RWPE2 (cell line): ENCODE measurements at regions not wholly inside any gene's neighbourhood (a gene's known extent, or its start where the extent isn't known, plus 50 kb on each side); places are given as distances from the start of the nearest gene placed in this dataset.

Experiments used
- ATAC-seq: fragments of 200-7000 bp; cut with Tn5 transposase; 3 replicates; pipeline ENCODE4 v1.9.1; 2021; ENCODE audit warnings: low read depth
- DNase-seq: peaks from one replicate; pipeline ENCODE4 v3.0.0-alpha.2; 2020; ENCODE audit warnings: low spot score
- H3K27ac ChIP-seq: fragments of 450-650 bp; 2 replicates; pipeline ENCODE4 v1.5.1; 2017; ENCODE audit warnings: mild to moderate bottlenecking; ENCODE audit not compliant: poor library complexity, severe bottlenecking
- H3K27me3 ChIP-seq: fragments of 250-450 bp; sonication (Bioruptor Pico); 2 replicates; pipeline ENCODE4 v1.5.1; 2021; ENCODE audit warnings: mild to moderate bottlenecking, moderate library complexity; ENCODE audit not compliant: insufficient read depth, poor library complexity, severe bottlenecking
- H3K36me3 ChIP-seq: fragments of 250-450 bp; sonication (Bioruptor Pico); 2 replicates; pipeline ENCODE4 v1.5.1; 2020; ENCODE audit warnings: low read depth, mild to moderate bottlenecking, moderate library complexity
- H3K4me1 ChIP-seq: fragments of 250-450 bp; sonication (Bioruptor Pico); 2 replicates; pipeline ENCODE4 v1.5.1; 2021; ENCODE audit warnings: mild to moderate bottlenecking, moderate library complexity; ENCODE audit not compliant: insufficient read depth, poor library complexity, severe bottlenecking
- H3K4me3 ChIP-seq: fragments of 250-450 bp; sonication (Bioruptor Pico); 2 replicates; pipeline ENCODE4 v1.5.1; 2021; ENCODE audit warnings: mild to moderate bottlenecking, moderate library complexity; ENCODE audit not compliant: severe bottlenecking
- H3K9me3 ChIP-seq: fragments of 250-450 bp; sonication (Bioruptor Pico); 2 replicates; pipeline ENCODE4 v1.5.1; 2021; ENCODE audit warnings: mild to moderate bottlenecking, moderate library complexity; ENCODE audit not compliant: severe bottlenecking
- TF ChIP-seq, protein P1 (sequence below): fragments of 450-650 bp; IDR thresholded peaks from one replicate; pipeline ENCODE4 v1.5.1; 2017; ENCODE audit warnings: mild to moderate bottlenecking, moderate library complexity; ENCODE audit not compliant: poor library complexity, severe bottlenecking

DNA sequence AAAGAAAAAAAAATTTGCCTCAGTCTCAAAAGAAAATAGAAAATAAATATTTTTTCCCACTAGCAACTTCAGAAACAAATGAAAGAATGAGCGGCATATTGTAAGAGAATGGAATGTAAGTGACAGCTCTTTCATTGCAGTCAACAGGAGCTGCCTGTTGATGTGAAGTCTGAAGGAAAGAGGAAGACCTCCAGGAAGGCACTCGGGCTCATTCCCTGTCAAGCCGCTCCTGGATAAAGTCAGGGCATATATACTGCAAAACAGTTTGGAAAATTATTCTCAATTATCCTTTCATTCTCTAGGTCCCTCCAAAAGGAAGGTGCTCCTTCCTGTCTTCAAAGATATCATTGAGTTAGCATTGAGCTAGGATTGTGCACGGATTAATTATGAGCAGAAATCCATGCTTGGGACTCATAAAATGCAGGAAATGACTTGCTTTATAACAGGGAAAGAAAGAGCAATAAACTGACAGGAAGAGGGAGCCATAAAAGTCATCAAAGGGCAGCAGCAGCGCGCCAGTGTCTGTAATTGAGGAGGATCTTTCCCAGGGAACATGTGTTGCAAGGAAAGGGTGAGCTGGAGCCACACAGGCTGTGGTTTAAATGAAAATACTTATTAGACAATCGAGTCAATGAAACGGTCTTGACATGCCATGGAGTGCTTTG lies 218.2 kb downstream of the C6orf118 start:
- no peaks in the 10 kb centered on the region for H3K9me3 ChIP-seq
- no peaks in the 10 kb centered on the region for H3K36me3 ChIP-seq
- DNase-seq (no peak), ATAC-seq (no peak)
- H3K27ac ChIP-seq, result no peak overlapping the region
- H3K4me1 ChIP-seq, result no peaks in the 10 kb centered on the region
- TF ChIP-seq, protein P1, sequence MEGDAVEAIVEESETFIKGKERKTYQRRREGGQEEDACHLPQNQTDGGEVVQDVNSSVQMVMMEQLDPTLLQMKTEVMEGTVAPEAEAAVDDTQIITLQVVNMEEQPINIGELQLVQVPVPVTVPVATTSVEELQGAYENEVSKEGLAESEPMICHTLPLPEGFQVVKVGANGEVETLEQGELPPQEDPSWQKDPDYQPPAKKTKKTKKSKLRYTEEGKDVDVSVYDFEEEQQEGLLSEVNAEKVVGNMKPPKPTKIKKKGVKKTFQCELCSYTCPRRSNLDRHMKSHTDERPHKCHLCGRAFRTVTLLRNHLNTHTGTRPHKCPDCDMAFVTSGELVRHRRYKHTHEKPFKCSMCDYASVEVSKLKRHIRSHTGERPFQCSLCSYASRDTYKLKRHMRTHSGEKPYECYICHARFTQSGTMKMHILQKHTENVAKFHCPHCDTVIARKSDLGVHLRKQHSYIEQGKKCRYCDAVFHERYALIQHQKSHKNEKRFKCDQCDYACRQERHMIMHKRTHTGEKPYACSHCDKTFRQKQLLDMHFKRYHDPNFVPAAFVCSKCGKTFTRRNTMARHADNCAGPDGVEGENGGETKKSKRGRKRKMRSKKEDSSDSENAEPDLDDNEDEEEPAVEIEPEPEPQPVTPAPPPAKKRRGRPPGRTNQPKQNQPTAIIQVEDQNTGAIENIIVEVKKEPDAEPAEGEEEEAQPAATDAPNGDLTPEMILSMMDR, result no peak
- no peak overlapping the region for H3K4me3 ChIP-seq
- no peaks in the 10 kb centered on the region for H3K27me3 ChIP-seq

DNA sequence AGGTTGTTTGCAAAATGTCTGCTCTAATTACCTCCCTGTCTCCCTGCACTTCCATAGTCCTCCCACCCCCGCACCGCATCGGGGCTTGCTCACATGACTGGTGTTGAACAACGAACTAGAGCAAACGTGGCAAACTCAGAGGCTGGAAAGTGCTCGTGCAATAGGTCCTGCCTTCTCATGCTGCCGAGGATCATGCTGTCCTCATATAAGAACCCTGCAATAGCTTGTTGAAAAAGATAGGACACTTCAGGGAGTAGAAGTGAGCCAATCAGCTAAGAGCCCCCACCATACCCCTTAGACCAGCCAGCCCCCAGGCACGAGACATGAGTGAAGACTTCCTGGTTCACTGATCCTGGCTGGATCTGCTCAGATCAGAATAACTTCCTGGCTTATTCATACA lies 219.2 kb downstream of the C6orf118 start:
- no peak overlapping the region for H3K4me3 ChIP-seq

DNA sequence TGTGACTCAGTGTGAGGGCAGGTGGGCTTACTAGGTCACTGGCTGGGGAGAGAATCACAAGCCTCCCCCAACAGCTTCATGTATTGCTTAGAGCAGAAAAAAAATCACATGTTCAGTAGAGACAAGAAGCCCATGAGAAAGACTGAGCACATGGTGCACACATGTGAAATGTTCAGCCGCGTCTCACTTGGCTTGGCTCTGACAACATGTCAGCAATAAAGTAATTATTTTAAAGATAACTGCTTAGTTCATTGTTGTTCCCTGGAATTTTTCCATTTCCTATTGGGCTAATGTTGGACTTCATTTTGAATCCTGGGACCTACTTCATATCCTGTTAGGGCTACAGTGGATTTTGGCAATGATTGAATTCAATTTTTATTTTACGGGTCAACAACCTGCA lies 222.6 kb downstream of the C6orf118 start:
- Histone ChIP-seq H3K27ac (no peak overlapping the region), H3K4me1 (no peaks in the 10 kb centered on the region), H3K36me3 (no peaks in the 10 kb centered on the region), H3K9me3 (no peaks in the 10 kb centered on the region), H3K4me3 (no peak overlapping the region), H3K27me3 (no peaks in the 10 kb centered on the region)
- ATAC-seq, result no peak
- DNase-seq, result no peak
- TF ChIP-seq, protein P1, result no peak

More for the DNA sequence above, 219.2 kb downstream of the C6orf118 start:
- no peaks in the 10 kb centered on the region for H3K27me3 ChIP-seq
- no peak overlapping the region for H3K27ac ChIP-seq
- H3K36me3 ChIP-seq, result no peaks in the 10 kb centered on the region
- ATAC-seq (no peak), DNase-seq (no peak)
- TF ChIP-seq, protein P1, result no peak
- no peaks in the 10 kb centered on the region for H3K4me1 ChIP-seq
- H3K9me3 ChIP-seq, result no peaks in the 10 kb centered on the region

DNA sequence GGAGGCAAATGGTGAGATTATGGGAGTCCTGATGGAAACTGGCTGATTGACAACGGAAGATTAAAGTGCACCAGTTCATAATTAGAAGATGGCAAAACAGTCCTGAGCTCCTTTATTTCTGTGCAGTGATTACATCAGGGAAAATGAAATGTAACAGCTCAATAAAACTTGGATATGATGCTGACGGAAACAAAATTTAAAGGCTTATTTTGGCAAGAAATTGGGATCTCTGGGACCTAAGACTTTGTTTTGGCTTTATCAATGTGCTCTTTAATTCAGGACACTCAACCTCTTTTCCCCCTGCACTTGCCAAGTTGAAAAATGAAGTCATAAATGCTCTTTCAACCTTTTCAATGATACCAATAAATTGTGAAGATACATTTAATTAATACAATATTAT lies 226.8 kb downstream of the C6orf118 start:
- Histone ChIP-seq H3K36me3 (no peaks in the 10 kb centered on the region), H3K27me3 (no peaks in the 10 kb centered on the region), H3K4me1 (no peaks in the 10 kb centered on the region), H3K4me3 (no peak overlapping the region), H3K27ac (no peak overlapping the region), H3K9me3 (no peaks in the 10 kb centered on the region)
- TF ChIP-seq, protein P1, result no peak
- ATAC-seq (no peak), DNase-seq (no peak)

DNA sequence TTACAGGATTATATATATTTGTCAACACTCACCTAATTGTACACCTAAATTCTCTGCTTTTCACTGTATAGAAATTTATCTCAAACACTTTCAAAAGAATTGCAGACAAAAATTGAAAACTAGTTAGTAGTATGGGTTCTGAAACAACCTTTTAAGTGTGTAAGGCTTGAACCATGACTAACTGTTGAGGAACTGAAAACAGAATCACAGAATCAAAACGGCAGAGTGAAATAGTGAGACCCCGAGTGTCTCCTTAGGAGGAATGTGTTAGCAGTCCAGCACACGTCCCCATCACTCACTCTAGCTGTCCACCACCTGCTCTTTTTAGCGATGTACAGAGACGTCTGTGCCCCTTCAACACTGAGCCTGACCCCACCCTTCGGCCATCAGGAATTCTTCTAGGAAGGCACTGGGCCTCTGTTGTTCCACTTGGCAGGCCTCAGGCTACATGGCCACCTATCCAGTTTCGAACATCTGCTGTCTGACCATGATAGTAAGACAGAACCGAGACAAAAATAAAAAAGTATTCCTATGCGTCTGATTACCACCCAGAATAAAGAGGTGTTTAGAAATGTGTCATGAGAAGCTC lies 227.4 kb downstream of the C6orf118 start:
- H3K9me3 ChIP-seq, result no peaks in the 10 kb centered on the region
- H3K27ac ChIP-seq, result no peak overlapping the region
- H3K36me3 ChIP-seq, result no peaks in the 10 kb centered on the region
- no peaks in the 10 kb centered on the region for H3K4me1 ChIP-seq
- no peak for DNase-seq
- no peak overlapping the region for H3K4me3 ChIP-seq
- H3K27me3 ChIP-seq, result no peaks in the 10 kb centered on the region
- no peak for ATAC-seq
- TF ChIP-seq, protein P1, result no peak
